DMS 273 treated with DMSO at 0.1 percent for 48 hours (cell line): ENCODE measurements at regions not wholly inside any gene's neighbourhood (a gene's known extent, or its start where the extent isn't known, plus 50 kb on each side); places are given as distances from the start of the nearest gene placed in this dataset.
"Not testable (repeated sequence)": the region's sequence is repeated elsewhere in the genome, so short reads cannot be mapped to it uniquely, and the experiment has no call there.

Experiments
- DNase-seq: peaks from one replicate; lab custom pipeline; 2025; lab: John Stamatoyannopoulos, UW

DNA sequence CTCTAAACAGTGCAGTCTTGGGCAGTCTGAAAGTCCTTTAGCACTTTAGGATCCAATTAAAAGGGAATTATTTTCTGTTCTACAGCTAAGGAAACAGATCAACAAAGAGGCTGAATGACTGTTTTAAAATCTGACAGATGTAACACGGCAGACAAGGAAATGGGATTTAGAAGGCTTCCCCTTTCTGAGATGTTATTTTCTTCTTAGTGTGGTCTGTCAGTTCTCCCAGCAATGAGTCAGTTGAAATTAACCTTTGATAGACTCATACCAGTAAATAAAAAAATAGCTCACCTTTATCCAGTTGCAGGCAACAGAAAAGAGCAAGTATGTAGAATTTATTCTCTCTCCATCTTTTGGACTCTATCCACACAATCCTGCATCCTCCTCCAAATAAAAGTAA, 98.1 kb downstream of the NEDD1 start:
- DNase-seq, result no peak

DNA sequence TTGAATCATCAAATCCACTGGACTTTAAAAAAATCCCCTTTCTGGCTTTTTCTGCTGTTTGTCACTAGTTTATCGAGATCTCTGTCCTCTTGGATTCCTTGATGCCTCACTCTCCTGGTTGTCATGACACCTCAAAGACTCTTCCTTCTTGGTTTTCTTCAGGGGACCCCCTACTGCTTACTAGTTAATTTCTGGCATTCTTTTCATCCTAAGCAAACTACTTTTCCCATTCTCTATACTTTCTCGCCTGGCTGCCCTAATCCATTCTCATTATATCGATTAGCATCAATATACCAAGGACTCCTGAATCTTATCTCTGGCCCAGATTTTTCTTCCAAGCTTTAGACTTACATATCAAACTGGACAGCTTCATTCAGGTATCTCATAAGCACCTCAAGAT, 98.6 kb downstream of the NEDD1 start:
- DNase-seq, result no peak

DNA sequence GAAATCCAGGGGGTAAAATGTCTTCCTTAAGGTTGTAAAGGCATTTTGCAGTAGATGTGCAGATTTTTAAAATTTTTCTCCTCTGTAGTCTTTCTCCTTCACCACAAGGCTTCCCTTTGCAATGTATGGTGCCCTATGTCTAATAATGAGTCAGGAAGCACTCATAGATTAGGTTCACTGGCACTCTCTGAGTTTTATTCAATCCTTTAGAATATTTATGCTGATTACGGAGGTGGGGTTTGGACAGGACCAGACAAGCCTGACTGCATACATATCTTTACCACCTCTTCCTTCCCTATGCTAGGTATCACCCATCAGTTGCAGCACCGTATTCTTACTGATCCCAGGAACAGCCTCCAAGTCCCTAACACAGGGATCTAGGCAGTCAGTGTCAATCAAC, 99.5 kb downstream of the NEDD1 start:
- no peak for DNase-seq

DNA sequence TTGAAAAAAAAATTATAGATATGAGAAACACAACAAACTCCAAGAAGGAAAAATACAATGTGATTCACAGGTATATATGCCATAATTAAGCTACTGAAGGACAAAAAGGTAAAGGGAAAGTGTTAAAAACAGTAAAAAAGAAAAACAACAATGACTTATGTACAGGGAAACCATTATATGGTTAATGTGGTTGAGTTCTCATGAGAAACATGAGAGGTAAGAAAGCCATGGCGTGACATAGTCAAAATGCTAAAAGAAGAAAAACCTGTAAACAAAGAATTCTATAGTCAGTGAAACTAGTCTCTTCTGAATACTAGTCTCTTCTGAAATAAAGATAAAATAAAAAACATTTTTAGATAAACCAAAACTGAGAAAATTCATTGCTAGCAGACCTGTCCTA, 109.1 kb downstream of the NEDD1 start:
- no peak for DNase-seq

DNA sequence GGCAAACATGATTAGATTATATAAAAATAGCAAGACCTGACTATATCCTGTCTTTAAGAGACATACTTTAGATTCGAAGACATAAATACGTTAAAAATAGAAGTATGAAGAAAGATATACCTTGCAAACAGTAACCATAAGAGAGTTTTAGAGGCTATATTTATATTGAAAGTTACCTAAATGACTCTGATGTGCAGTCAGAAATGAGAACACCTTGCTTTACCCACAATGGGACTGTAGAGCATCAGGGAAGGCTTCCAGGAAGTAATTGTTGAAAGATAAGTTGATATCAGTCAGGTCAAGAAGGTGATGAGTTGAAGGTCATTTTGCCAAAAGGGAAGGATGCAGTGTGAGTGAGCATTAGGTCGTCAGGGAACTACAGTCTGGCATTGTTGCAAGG, 110.2 kb downstream of the NEDD1 start:
- no peak for DNase-seq

DNA sequence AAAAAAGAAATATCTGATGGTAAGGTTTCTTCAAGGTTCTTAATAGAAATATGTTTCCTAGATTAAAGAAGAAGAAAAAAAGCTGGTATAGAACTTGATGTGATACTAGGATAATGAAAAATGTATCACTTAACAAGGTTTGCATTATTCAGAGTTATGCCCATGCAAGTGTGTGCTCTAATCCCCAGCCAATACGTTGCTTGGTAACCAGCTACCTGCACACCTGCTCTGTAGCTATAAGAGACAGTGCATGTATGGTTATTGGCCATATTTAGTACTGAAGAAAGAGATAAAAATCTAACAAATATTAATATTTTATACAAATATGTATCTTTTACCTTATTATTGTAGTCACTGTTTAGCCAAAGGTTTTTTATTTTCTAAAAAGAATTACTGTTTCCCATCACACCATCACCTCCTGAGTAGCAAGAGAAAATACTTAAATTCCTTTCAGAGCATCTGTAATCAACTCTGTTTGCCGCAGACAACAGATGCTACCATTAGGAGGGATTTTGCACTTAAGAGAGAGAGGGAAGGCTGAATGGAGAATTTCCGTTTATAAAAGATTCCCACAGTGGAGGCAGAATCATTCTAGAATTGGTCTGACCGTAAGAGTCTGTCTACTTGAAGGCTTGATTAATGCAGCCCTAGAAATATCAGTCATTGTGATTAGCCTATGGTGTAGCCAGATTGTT, 115.6 kb downstream of the NEDD1 start:
- no peak for DNase-seq

DNA sequence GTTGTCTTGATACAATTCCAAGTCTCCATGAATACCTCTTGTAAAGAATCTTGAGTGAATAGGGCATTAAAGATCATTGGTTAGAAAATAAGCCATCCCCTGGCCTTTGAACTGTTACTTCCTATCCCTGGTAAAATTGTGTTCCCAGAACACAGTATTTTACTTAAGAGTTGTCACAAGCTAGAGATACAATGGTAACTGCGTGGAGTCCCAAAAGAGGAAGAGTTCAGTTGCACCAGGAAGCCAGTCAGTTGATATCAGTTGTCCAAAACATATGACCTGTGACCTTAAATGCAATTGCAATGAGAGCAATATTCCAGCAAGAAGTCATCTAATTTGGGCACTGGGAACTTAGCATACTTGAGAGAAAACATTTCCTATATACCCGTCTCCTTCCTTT, 117.3 kb downstream of the NEDD1 start:
- DNase-seq, result no peak

DNA sequence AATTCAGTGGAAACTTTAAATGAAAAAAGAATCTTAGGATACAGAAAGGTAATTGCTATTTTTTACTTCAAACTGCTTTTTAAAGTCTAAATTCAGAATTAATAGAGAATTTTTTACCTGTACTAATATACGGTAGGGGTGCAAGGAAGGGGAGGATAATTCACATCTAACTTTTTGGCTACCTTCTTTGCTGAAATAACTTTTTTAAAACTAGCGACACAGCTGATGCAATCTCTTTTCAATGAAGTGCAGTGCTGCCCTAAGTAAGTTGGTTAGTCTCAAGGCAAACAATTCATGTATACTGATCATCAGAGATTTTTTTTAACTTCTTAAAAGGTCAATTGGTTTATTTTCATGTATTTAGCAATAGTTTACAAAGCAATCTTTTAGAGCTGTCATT, 119.8 kb downstream of the NEDD1 start:
- no peak for DNase-seq

DNA sequence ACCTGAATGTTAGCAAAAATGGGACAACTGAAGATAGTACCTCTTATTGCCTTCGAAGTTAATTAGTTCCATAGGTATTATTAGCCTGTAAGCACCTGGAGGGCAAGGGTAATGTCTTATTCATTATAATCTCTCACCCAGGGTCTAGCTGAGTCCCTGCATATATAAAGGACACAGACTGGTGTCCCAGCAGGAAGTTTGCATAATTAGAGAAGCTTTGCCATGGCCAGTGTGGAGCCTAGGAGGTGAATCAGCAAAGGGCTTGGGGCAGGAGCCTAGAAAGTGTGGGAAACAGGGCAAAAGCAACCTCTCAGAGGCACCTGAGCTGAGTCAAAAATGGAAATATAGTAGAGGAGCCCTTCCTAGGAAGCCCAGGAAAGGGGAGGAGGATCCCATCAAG, 120.4 kb downstream of the NEDD1 start:
- DNase-seq, result no peak

DNA sequence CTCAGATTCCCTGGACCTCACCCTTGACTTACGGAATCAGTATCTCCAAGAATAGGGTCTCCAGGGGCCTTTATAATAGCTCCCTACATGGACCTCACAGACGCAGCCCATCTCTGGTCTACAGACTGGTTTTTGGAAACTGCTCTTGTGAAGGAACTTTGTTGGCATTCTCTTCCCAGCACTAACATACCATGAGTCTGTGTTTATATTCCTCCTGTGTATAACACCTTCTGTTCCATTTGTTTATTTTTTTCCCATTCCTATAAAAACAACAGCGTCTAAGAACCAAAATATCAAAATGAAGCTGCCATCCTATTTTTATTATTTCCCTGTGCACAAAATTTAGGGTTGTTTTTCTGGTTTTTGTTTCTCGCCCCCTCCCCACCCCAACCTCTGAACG, 131.1 kb downstream of the NEDD1 start:
- no peak for DNase-seq

DNA sequence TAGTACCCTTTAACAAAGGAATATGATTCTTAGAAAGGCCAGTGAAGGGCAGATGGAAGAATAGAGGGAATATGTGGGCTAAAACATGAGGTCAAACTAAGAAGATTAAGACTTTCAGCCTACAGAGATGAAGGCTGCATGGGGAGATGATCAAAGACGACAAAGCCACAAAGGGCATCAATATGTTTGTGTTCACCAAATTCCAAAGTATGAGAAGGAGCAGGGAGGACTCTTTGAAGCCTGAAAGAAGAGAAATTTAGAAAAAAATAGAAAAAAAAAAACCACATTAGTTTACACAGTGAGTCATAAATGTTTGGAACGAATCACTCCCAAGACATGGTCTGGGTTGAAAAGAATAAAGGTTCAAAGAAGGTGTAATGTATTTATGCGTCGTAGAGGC, 131.8 kb downstream of the NEDD1 start:
- no peak for DNase-seq

DNA sequence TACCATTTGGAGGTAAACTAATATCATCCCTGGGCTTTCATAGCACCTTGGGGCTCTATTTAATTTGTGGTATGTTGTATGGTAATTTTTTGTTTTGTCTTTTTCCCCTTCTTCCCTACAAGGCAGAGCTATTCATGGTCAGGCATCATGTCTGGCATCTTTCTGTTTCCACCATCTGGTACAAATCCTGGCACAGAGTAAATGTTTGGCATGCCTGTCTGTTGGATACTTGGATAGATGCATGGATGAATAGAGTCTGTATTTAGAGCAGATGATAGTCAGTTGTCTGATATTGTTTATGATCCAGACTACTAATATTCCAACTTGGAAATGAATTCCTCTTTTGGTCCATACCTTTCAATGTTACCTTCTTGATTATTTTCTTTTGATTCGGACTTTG, 139.8 kb downstream of the NEDD1 start:
- no peak for DNase-seq

DNA sequence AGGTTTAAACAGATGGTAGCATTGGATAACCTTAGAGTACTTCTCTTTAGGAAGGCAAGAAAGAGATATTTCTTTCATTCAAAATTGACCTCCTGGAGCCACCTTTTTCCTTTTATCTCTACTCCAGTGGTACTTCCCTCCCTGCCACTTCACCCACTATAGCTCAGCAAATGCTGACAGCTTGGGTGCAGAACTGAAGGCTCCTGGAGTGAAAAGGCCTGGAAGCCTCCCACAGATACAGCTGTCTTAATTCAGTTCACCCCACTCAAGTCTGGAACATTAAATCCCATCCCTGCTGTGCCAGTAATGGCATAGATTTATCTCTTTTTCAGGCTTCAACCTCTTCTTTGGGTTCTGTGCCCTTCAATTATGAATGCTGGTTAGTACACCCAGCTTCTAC, 140.3 kb downstream of the NEDD1 start:
- DNase-seq, result no peak

DNA sequence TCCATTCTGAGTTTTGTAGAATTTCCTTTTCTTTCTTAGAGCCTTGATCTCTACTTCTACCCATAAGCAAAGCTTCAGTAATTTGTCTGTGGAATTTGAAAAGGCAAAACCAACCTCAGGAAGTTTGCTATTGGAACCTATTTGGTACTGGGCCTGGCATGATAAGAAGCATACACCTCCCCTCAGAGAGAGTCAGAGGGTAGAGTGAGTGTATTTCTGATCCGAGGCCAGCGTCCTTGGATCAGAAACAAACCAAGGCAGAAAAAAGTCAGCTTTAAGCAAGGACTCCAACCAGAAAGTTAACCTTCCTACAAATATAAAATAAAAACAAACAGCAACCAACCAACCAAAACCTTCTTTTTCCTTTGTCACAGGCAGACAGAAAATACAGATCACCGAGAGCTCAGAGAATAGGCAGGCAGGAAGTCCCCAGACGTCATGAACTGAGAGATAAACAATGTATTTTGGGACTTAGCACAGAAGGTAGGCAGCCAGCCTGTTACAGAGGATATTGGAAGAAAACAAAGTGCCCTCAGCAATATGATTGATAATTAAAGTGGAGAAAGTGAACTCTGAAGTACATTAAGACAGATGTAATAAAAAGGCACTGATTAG, 141.5 kb downstream of the NEDD1 start:
- DNase-seq, result no peak

DNA sequence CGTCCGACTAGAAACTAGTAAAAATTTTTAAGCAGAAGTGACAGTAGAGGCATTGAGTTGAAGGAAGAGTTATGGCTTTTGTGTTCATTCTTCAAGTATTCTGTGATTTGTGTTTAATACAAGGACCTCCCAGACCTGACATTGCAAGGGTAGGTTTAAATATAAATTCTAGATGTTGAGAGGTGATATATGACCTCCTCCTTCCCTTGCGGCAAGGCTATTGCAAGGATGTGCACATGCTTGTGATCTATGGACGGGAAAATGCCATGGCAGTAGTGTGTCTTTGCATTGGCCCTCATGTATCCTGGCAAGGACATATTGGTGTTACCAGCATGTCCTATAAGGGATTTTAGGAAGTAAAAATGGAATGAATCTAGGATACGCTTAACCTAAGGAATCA, 143.5 kb downstream of the NEDD1 start:
- DNase-seq, result no peak

DNA sequence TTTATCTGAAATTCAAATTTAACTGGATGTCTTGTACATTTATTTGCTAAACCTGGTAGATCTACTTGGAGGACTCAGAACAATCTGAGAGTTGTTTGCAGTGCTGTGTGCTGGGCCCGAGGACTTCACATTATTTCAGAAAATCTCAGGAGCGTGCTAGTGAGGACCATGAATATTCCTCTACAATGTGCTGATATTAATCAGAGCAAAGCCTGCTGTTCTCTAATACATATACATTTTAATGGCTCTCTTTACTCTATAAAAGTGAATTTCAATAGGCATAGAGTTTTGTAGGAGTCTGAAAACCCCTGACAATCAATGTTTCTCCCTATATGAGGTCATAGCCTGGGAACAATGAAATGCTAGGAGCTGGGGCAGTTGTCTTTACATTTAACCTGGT, 144.3 kb downstream of the NEDD1 start:
- no peak for DNase-seq

DNA sequence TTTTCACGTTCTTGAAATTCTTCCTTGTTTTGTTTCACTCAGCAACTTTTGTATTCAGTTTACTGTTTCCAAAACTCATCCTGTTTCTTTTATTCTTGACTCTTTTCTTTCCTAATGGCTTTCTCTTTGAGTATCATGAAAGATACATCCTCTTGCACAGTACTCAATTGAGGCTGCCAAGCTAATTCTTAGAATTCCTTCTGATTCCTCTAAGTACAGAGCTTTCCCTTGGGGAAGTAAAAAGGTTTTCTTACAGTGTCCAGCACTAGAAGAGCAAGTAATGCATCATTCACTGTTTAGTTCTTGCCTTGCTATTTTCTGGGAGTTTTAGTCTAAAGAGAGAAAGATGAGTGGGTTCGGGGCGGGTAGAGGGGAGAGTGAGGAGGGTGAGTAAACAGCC, 154.1 kb downstream of the NEDD1 start:
- DNase-seq, result no peak

DNA sequence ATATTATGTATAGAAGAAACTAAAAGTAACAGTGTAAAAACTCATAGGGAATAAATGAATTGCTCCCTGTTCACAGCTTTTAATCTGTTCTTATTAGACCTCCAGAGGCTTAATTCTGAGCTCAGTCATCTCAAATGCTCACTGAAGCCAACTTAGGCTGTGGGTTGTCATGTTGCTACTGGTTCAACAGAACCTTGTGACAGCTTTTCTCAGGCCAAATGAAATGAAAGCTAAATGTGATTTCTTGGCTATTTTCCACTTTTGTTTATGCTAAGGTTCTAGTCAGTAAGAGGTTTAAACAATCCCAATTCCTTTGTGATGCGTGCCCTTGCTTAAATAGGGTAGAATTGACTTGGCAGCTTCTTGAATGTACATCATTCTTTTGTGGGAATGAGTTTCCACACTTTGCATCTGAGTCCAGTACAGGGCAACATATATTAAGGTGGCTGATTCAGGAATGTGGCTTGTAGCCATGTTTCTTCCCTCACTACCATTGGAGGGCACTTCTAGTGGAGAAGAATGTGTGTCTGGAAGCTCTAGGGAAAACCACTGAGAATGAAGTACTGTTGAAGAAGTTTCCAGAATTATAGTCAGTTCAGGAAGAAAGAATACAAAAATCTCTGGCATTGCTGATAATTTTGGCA, 156.4 kb downstream of the NEDD1 start:
- DNase-seq, result no peak

DNA sequence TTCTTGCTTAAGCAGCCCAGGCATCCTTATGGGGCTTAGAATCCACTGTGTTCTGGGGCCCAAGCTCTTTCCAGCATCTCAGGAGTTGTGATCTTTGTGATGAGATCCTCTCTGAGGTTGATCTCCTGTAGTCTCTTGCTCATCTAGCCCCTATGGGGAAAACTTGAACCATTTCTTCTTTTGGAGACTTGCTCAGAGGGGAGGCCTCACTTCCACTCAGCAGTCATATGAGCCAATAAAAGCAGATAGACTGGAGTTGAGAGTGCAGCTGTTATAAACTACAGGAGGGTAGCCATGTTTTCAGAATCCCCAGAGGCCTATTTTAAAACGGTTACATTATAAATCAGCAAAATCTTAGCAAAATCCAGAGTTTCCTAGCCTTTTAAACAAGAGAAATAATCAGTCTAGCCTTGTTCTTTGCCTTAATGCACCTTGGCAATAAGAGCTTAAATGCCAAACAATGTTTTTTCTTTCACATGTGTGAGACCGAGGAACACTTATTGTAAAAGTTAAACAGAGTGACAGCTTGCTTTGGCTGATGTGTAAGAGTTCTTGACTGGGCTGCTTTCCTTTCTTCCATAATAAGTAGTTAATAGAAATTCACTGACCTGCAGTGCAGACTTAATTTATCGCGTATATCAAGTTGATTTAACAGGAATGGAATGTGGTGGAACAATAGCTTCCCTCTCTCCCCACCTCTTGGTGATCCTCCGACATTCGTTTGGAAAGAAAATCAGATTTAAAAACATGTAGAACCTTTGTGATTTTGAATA, 168.3 kb downstream of the NEDD1 start:
- no peak for DNase-seq

DNA sequence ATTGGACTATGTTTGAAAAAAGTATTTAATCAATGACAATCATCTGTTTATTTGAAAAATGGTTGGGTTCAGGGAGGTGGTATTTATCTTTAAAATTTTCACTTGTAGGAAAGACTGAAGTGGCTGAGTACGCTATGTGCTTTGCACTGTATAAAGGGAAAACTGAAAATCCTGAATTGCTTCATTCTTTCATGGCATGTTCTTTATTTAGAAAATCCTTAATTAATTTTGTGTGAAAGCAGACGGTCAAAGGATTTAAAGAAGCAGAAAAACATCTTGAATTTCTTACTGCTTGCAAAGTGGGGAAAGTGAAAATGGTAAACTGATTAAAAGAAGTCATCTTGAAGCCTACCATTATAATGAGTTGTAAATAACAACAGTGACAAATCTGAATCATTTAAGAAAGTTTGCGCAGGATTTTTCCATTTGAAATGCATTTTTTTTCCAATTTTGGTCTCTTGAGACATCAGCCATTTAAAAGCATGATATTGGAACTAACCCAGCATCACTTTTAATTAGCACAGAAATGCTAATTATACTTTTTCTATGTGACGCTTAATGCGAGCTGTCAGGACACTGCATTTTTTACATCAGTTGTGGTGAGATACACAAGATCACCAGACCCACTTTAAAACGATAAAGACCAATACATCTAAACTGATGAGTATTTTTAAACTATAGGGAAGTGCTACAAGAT, 169.0 kb downstream of the NEDD1 start:
- no peak for DNase-seq

DNA sequence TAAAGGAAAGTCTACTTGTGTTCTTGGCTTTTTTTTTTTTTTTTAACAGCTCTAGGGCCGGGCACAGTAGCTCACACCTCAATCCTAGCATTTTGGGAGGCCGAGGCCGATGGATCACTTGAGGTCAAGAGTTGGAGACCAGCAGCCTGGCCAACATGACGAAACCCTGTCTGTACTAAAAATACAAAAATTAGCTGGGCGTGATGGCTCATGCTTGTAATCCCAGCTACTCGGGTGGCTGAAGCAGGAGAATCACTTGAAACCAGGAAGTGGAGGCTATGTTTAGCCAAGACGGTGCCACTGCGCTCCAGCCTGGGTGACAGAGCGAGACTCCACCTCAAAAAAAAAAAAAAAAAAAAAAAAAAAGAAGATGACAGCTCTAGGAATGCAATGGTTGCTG, 169.9 kb downstream of the NEDD1 start:
- not testable (repeated sequence) for DNase-seq

DNA sequence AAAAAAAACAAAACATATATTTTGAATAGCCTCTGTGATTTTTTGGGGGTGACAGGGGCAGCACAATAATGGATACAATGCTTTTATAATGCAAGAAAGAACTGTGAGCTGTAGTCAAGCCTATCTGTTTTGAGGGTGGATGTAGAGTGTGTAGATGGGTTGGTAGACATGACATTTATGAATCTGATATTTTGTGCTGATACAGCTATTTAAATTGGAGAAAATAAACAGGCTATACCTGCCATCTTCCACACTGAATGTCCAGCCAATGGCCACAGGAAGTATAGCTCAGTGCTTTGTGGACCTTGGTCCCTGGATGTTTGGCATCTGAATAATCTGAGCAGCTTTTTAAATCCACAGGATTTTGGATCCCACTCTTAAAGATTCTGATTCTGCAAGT, 175.0 kb downstream of the NEDD1 start:
- DNase-seq, result no peak
